ENCODE measurements at regions not wholly inside any gene's neighbourhood (a gene's known extent, or its start where the extent isn't known, plus 50 kb on each side); places are given as distances from the start of the nearest gene placed in this dataset.

DNA sequence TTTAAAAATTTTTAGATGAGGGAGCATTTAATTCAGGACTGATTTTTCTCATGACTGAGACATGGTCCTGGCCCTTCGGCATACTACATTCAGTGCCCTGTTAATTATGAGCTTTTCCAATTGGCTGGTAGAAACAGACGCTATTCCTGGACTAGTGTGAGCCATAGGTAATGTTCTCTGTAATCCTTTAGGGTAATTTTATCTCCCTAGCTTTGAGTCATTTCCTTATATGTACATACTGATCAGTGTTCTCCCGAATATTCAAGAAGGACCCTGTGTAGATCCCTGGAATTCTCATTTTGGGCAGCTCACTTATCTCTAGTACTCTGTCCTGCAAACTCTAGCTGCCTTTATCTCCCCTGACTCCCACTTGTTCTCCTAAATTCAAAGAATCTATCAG, 92.6 kb upstream of the NPY start:
- no peak overlapping the region for H3K9ac ChIP-seq (ENCODE audit: low read depth, low read length)
- H4K20me1 ChIP-seq (ENCODE audit: insufficient read depth, low read length) = no peaks in the 10 kb centered on the region
- H3K4me2 ChIP-seq (ENCODE audit: low read depth, low read length) = no peak overlapping the region
- no TSS peak for BruUV-seq (replicated peaks)
- in situ Hi-C loops (cut with MboI; ENCODE audit: low sequenced_read_pairs) (loop anchor here (10.0 kb wide), 1 partner anchor 417 kb away; no protein-coding TSS in a partner anchor), dilution Hi-C loops (cut with HindIII; ENCODE audit: low sequenced_read_pairs, unreplicated experiment) (no loop called here), intact Hi-C loops (cut with micrococcal nuclease) (loop anchor here (10.0 kb wide), 1 partner anchor 57 kb away; no protein-coding TSS in a partner anchor)
- no peak overlapping the region for H2AK5ac ChIP-seq (ENCODE audit: low read depth, low read length)
- ChIA-PET POLR2A (ENCODE audit: unreplicated experiment) (no interaction called here), CTCF (interaction anchor here (0.6 kb wide), 1 partner anchor 130 kb away, joined by 3 read pairs; no protein-coding TSS in a partner anchor)
- no peaks in the 10 kb centered on the region for H3K9me3 ChIP-seq (ENCODE audit: control insufficient read depth, insufficient read depth, low read length)
- H3K27me3 ChIP-seq (ENCODE audit: control insufficient read depth, insufficient read depth, low read length) = no peaks in the 10 kb centered on the region
- H4K8ac ChIP-seq (ENCODE audit: low read depth in 2 of 2, low read length in 2 of 2) = no peak overlapping the region
- H3K36me3 ChIP-seq (ENCODE audit: control insufficient read depth, insufficient read depth, low read length) = no peaks in the 10 kb centered on the region
- H2AK9ac ChIP-seq (replicated peaks; ENCODE audit: low read depth, low read length, poor library complexity) = no peak overlapping the region
- no peak for ATAC-seq (ENCODE audit: low read depth)
- H3K4ac ChIP-seq (ENCODE audit: low read depth, low read length) = no peak overlapping the region
- no peak overlapping the region for H4K91ac ChIP-seq (ENCODE audit: insufficient read depth, low read depth, low read length)
- H3K4me3 ChIP-seq (ENCODE audit: insufficient read depth, low read depth, low read length) = no peak overlapping the region
- no peak overlapping the region for H2BK15ac ChIP-seq (ENCODE audit: low read depth, low read length)
- no peak overlapping the region for H2BK20ac ChIP-seq (ENCODE audit: low read depth, low read length)
- H4K5ac ChIP-seq (ENCODE audit: low read depth, low read length) = no peak overlapping the region
- H3K18ac ChIP-seq (ENCODE audit: low read depth, low read length) = no peak overlapping the region
- no peak overlapping the region for H3K56ac ChIP-seq (ENCODE audit: extremely low read depth, insufficient read depth, low read length)
- TF ChIP-seq RFX5 (IDR thresholded peaks at IDR 0.05; ENCODE audit: low read depth, low read length) (no peak), RAD21 (IDR thresholded peaks at IDR 0.05; ENCODE audit: low read length) (no peak), MAZ (IDR thresholded peaks at IDR 0.05; ENCODE audit: borderline replicate concordance, low read depth, low read length) (no peak), BHLHE40 (IDR thresholded peaks at IDR 0.05; ENCODE audit: low read depth, low read length) (no peak), SMC3 (IDR thresholded peaks at IDR 0.05; ENCODE audit: low read depth, low read length) (no peak), MXI1 (IDR thresholded peaks at IDR 0.05; ENCODE audit: borderline replicate concordance, low read depth, low read length) (no peak), RCOR1 (IDR thresholded peaks at IDR 0.05; ENCODE audit: insufficient replicate concordance, low read length) (no peak), NFE2L2 (IDR thresholded peaks at IDR 0.05; ENCODE audit: low read depth, low read length) (no peak), CEBPB (IDR thresholded peaks at IDR 0.05; ENCODE audit: low read depth, low read length) (no peak), POLR2A (IDR thresholded peaks at IDR 0.05; ENCODE audit: low read depth, low read length) (no peak), CHD1 (IDR thresholded peaks at IDR 0.05; ENCODE audit: low read depth, low read length) (no peak), MAFK (IDR thresholded peaks at IDR 0.05; ENCODE audit: low read depth, low read length) (no peak), FOS (IDR thresholded peaks at IDR 0.05; ENCODE audit: low read depth, low read length) (no peak)
- TF ChIP-seq, protein P1, sequence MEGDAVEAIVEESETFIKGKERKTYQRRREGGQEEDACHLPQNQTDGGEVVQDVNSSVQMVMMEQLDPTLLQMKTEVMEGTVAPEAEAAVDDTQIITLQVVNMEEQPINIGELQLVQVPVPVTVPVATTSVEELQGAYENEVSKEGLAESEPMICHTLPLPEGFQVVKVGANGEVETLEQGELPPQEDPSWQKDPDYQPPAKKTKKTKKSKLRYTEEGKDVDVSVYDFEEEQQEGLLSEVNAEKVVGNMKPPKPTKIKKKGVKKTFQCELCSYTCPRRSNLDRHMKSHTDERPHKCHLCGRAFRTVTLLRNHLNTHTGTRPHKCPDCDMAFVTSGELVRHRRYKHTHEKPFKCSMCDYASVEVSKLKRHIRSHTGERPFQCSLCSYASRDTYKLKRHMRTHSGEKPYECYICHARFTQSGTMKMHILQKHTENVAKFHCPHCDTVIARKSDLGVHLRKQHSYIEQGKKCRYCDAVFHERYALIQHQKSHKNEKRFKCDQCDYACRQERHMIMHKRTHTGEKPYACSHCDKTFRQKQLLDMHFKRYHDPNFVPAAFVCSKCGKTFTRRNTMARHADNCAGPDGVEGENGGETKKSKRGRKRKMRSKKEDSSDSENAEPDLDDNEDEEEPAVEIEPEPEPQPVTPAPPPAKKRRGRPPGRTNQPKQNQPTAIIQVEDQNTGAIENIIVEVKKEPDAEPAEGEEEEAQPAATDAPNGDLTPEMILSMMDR (conservative IDR thresholded peaks at IDR 0.05; ENCODE audit: low read depth, low read length) = no peak
- TF ChIP-seq, protein P2, sequence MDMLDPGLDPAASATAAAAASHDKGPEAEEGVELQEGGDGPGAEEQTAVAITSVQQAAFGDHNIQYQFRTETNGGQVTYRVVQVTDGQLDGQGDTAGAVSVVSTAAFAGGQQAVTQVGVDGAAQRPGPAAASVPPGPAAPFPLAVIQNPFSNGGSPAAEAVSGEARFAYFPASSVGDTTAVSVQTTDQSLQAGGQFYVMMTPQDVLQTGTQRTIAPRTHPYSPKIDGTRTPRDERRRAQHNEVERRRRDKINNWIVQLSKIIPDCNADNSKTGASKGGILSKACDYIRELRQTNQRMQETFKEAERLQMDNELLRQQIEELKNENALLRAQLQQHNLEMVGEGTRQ (IDR thresholded peaks at IDR 0.05; ENCODE audit: low read depth, low read length) = no peak
- TF ChIP-seq, protein P3, sequence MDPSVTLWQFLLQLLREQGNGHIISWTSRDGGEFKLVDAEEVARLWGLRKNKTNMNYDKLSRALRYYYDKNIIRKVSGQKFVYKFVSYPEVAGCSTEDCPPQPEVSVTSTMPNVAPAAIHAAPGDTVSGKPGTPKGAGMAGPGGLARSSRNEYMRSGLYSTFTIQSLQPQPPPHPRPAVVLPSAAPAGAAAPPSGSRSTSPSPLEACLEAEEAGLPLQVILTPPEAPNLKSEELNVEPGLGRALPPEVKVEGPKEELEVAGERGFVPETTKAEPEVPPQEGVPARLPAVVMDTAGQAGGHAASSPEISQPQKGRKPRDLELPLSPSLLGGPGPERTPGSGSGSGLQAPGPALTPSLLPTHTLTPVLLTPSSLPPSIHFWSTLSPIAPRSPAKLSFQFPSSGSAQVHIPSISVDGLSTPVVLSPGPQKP (IDR thresholded peaks at IDR 0.05; ENCODE audit: borderline replicate concordance, low read depth, low read length) = no peak
- H3K79me1 ChIP-seq (ENCODE audit: low read depth in 1 of 2, low read length in 2 of 2) = no peaks in the 10 kb centered on the region
- H3K14ac ChIP-seq (replicated peaks; ENCODE audit: low read depth, low read length) = no peak overlapping the region
- no peak overlapping the region for H2BK120ac ChIP-seq (ENCODE audit: low read depth, low read length)
- H3K4me1 ChIP-seq (ENCODE audit: control insufficient read depth, insufficient read depth, low read length) = no peaks in the 10 kb centered on the region
- H3K27ac ChIP-seq (ENCODE audit: insufficient read depth, low read length) = no peak overlapping the region
- DNase-seq = no peak
- H2BK5ac ChIP-seq (ENCODE audit: low read depth, low read length, poor library complexity, severe bottlenecking) = no peak overlapping the region
- no peak overlapping the region for H2AFZ ChIP-seq (replicated peaks; ENCODE audit: low read length, poor library complexity)
- H3K9me1 ChIP-seq (ENCODE audit: insufficient read depth, low read length) = no peaks in the 10 kb centered on the region
- WGBS, 2 experiments (ENCODE audit: extremely low coverage in 2 of 2, insufficient read length in 1 of 2) = no CpG with 5 or more reads among the region's 3 CpGs
- H3K23ac ChIP-seq (ENCODE audit: low read depth, low read length) = no peak overlapping the region

Measured in IMR-90 (cell line).